ENCODE measurements at regions not wholly inside any gene's neighbourhood (a gene's known extent, or its start where the extent isn't known, plus 50 kb on each side); places are given as distances from the start of the nearest gene placed in this dataset.

- WGBS (ENCODE audit: low lambda C conversion rate) = 23% methylated on average over 10 of the region's 10 CpGs
- Histone ChIP-seq H3K9me3 (no peaks in the 10 kb centered on the region), H3K4me1 (ENCODE audit: control insufficient read depth in 1 of 2, insufficient read depth in 2 of 2, low read depth in 1 of 2, low read length in 1 of 2) (peaks cover 0 to 4% of the 10 kb centered on the region in 2 experiments; a peak in 1 of 4 replicates), H2AFZ (ENCODE audit: low read depth) (no peak overlapping the region), H3F3A (replicated peaks; ENCODE audit: insufficient read depth) (no peaks in the 10 kb centered on the region), H3K27ac (ENCODE audit: low read depth in 2 of 2, low read length in 1 of 2) (no peak overlapping the region), H3K4me3 (ENCODE audit: low read depth in 2 of 2, low read length in 1 of 2) (no peak overlapping the region), H3K27me3 (ENCODE audit: insufficient read depth) (no peaks in the 10 kb centered on the region), H3K4me2 (no peak overlapping the region), H3K79me2 (ENCODE audit: insufficient read depth) (no peaks in the 10 kb centered on the region), H3K9me2 (no peaks in the 10 kb centered on the region), H3K36me3 (replicated peaks in 1 of 2; ENCODE audit: control insufficient read depth in 1 of 2, insufficient read depth in 2 of 2, low read length in 1 of 2) (no peaks in the 10 kb centered on the region), H4K20me1 (ENCODE audit: insufficient read depth) (no peaks in the 10 kb centered on the region), H3K9ac (no peak overlapping the region)
- DNase-seq = no peak
- CTCF ChIA-PET = no interaction called here
- POLR2A ChIA-PET = no interaction called here
- TF ChIP-seq FOSL2 (IDR thresholded peaks at IDR 0.05; ENCODE audit: borderline replicate concordance, low read depth) = no peak
- TF ChIP-seq TEAD4 (IDR thresholded peaks at IDR 0.05; ENCODE audit: borderline replicate concordance, insufficient read depth) = no peak
- TF ChIP-seq EP300 (IDR thresholded peaks at IDR 0.05; ENCODE audit: borderline replicate concordance in 1 of 2, low read depth in 1 of 2, low read length in 1 of 2) = no peak
- TF ChIP-seq RFX5 (IDR thresholded peaks at IDR 0.05; ENCODE audit: low read length) = no peak
- no peak for TF ChIP-seq MAX (IDR thresholded peaks at IDR 0.05; ENCODE audit: low read depth)
- no peak for TF ChIP-seq PBX3 (IDR thresholded peaks at IDR 0.05)
- TF ChIP-seq TCF12 (IDR thresholded peaks at IDR 0.05) = no peak
- no peak for TF ChIP-seq CHD2 (IDR thresholded peaks at IDR 0.05; ENCODE audit: low read length, partially characterized antibody)
- no peak for TF ChIP-seq JUND (IDR thresholded peaks at IDR 0.05)
- TF ChIP-seq CTCF (IDR thresholded peaks at IDR 0.05) = no peak
- TF ChIP-seq EZH2phosphoT487 (IDR thresholded peaks at IDR 0.05; ENCODE audit: borderline replicate concordance, low read depth) = no peak
- TF ChIP-seq SIN3A (IDR thresholded peaks at IDR 0.05; ENCODE audit: borderline replicate concordance, low read depth, low read length) = no peak
- no peak for TF ChIP-seq NFIC (IDR thresholded peaks at IDR 0.05; ENCODE audit: borderline replicate concordance)
- no peak for TF ChIP-seq TAF1 (IDR thresholded peaks at IDR 0.05; ENCODE audit: borderline replicate concordance, low read depth, low read length)
- TF ChIP-seq RXRA (IDR thresholded peaks at IDR 0.05; ENCODE audit: borderline replicate concordance, low read depth) = no peak
- no peak for TF ChIP-seq NRF1 (IDR thresholded peaks at IDR 0.05; ENCODE audit: low read depth, low read length)
Observed at GRCh38 chr10:125494651-125495239, 188.2 kb downstream of the TEX36 start.

All from SK-N-SH (cell line).